Transverse colon (tissue), 4 donors: ENCODE measurements at regions not wholly inside any gene's neighbourhood (a gene's known extent, or its start where the extent isn't known, plus 50 kb on each side); places are given as distances from the start of the nearest gene placed in this dataset.

Experiments
- DNase-seq: peaks from one replicate; pipeline ENCODE4 v3.0.0-alpha.2; 2019
- H3K27ac ChIP-seq, 4 donors: fragments of 200-600 bp; sonication (generic); 2 replicates each; pipeline ENCODE4 v1.5.1; 2016 to 2018; ENCODE audit warnings: inconsistent platforms in 4 of 4
- H3K27me3 ChIP-seq: fragments of 200-600 bp; sonication (generic); 2 replicates; pipeline ENCODE4 v1.5.1; 2017; ENCODE audit warnings: inconsistent platforms
- H3K36me3 ChIP-seq, 4 donors: fragments of 200-600 bp; sonication (generic); 2 replicates each; pipeline ENCODE4 v1.5.1; 2017 to 2019; ENCODE audit warnings: inconsistent platforms in 4 of 4
- H3K4me1 ChIP-seq, 4 donors: fragments of 200-600 bp; sonication (generic); 2 replicates each; pipeline ENCODE4 v1.5.1; 2017 to 2020; ENCODE audit warnings: inconsistent platforms in 4 of 4
- H3K4me3 ChIP-seq, 4 donors: fragments of 200-600 bp; sonication (generic); 1 replicate in 1 of 4; 2 replicates in 3 of 4; pipeline versions ENCODE4 v1.5.1 to v1.6.1; 2017 to 2019; ENCODE audit warnings: inconsistent platforms in 4 of 4
- H3K9me3 ChIP-seq, 2 donors: fragments of 200-600 bp; sonication (generic); 2 replicates each; pipeline ENCODE4 v1.5.1; 2017 to 2019; ENCODE audit warnings: inconsistent platforms in 2 of 2
- CTCF ChIP-seq, 5 experiments: fragments of 200-600 bp in 3 of 5; fragments of 450-650 bp in 2 of 5; sonication (generic) in 3 of 5; IDR thresholded peaks; 1 replicate in 2 of 5; 2 replicates in 3 of 5; pipeline ENCODE4 v1.5.1; 2016 to 2017; ENCODE audit warnings: antibody characterized with exemption in 5 of 5, inconsistent platforms in 3 of 5, mild to moderate bottlenecking in 2 of 5, moderate library complexity in 1 of 5
- EP300 ChIP-seq: sonication (generic); formaldehyde crosslinking; IDR thresholded peaks from one replicate; pipeline ENCODE4 v1.6.1; 2017; ENCODE audit warnings: antibody characterized with exemption, low read depth
- POLR2A ChIP-seq: fragments of 450-650 bp; IDR thresholded peaks from one replicate; pipeline ENCODE4 v1.6.1; 2016; ENCODE audit warnings: antibody characterized with exemption, mild to moderate bottlenecking, moderate library complexity
- POLR2AphosphoS5 ChIP-seq, 3 donors: sonication (generic); formaldehyde crosslinking; IDR thresholded peaks; one replicate each; pipeline ENCODE4 v1.6.1; 2016; ENCODE audit warnings: antibody characterized with exemption in 3 of 3
- WGBS, 2 donors: methylation state at CpG; one replicate each; pipeline ENCODE4 v1.1.5; 2018; ENCODE audit warnings: low coverage in 1 of 2; 5-methylcytosine and 5-hydroxymethylcytosine counted together
- in situ Hi-C, 4 donors: fragments of 200-750 bp; cut with MboI; loops; one replicate each; pipeline versions ENCODE4 v1.15.0 to v1.15.1; 2017; ENCODE audit warnings: low sequenced_read_pairs in 3 of 4, low pct_ligation_motif_present in 1 of 4, low pct_unique_long_range_greater_than_20kb in 1 of 4
- intact Hi-C: fragments of 100-400 bp; cut with DNase I; formaldehyde crosslinking; loops from one replicate; pipeline ENCODE4 v1.15.1; 2023; ENCODE audit warnings: low total_unique reads

DNA sequence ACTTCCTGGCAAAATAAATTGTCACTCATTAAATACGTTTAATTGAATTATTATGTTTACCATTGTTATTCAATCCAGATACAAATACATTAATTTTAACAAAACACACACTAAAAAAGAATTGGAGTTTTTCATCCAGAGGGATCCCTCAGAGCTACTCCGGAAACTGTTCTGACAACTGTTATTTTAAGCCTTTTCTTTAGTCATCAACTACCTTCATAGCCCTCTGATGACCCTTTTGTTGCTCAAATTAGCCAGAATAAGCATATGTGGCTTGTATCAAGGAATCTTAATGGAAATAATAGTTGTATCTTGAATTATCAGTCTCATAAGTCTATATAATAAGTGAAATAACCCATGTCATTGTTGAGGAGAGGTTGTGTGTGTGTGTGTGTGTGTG, 405.4 kb upstream of the FAT3 start:
- TF ChIP-seq POLR2AphosphoS5 (IDR thresholded peaks at IDR 0.05) (no peak), POLR2A (no peak), EP300 (no peak), CTCF (IDR thresholded peaks at IDR 0.05) (no peak)
- in situ Hi-C loops: no loop called here
- WGBS, 2 donors: 59 to 71% methylated on average over 2 of the region's 2 CpGs
- DNase-seq: no peak
- Histone ChIP-seq H3K27ac (no peak overlapping the region), H3K9me3 (no peaks in the 10 kb centered on the region), H3K36me3 (no peaks in the 10 kb centered on the region), H3K4me1 (no peaks in the 10 kb centered on the region), H3K27me3 (no peaks in the 10 kb centered on the region), H3K4me3 (no peak overlapping the region)
- intact Hi-C loops: no loop called here

DNA sequence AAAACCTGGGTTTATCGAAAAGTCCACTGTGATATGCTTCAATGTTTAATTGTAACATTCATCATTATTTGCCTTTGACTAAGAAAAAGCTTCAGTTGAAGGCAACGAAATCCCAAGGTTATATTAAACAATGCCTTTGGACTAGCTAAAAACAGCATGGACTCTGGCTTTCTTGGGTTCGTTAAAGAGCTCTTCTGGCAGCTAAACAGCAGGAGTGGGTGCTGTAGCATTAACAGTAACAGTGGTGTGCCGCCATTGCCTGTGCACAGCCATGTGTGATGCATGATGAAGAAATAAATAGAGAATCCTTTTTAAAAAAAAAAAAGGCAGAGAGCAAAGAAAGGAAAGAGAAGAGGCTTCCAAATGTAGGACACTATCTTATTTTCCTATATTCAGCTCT, 406.6 kb upstream of the FAT3 start:
- no peak for TF ChIP-seq POLR2AphosphoS5 (IDR thresholded peaks at IDR 0.05)
- TF ChIP-seq EP300: no peak
- TF ChIP-seq CTCF (IDR thresholded peaks at IDR 0.05): no peak
- no peak for TF ChIP-seq POLR2A
- Histone ChIP-seq H3K36me3 (no peaks in the 10 kb centered on the region), H3K27me3 (no peaks in the 10 kb centered on the region), H3K4me3 (no peak overlapping the region), H3K9me3 (no peaks in the 10 kb centered on the region), H3K4me1 (no peaks in the 10 kb centered on the region), H3K27ac (no peak overlapping the region)
- no peak for DNase-seq
- in situ Hi-C loops (no loop called here), intact Hi-C loops (no loop called here)
- WGBS, 2 donors: 46 to 72% methylated on average over 3 to 4 of the region's 4 CpGs

DNA sequence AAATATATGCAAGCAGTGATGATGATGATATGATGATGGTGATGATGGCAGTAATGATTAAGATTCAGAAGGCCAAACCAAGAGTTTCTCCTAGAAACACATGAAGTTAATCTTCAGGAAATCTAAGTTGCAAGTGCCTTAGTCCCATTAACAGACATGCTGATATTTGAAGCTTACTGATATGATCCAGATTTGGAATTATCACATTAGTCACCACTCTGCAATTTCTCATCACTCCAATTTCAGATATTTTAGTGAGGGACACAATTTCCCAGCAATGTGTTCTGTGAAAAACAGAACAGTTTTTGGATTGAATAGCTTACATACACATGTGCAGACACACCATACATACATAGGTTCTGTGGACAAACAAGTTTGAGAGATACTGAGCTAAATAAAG, 411.4 kb upstream of the FAT3 start:
- no peaks in the 10 kb centered on the region for H3K9me3 ChIP-seq
- in situ Hi-C loops (no loop called here), intact Hi-C loops (no loop called here)
- DNase-seq: no peak
- no peak overlapping the region for H3K27ac ChIP-seq
- H3K27me3 ChIP-seq: no peaks in the 10 kb centered on the region
- H3K4me1 ChIP-seq: no peaks in the 10 kb centered on the region
- TF ChIP-seq EP300: no peak
- TF ChIP-seq POLR2AphosphoS5 (IDR thresholded peaks at IDR 0.05): no peak
- no peak for TF ChIP-seq CTCF (IDR thresholded peaks at IDR 0.05)
- no peak for TF ChIP-seq POLR2A
- H3K4me3 ChIP-seq: no peak overlapping the region
- H3K36me3 ChIP-seq: no peaks in the 10 kb centered on the region

DNA sequence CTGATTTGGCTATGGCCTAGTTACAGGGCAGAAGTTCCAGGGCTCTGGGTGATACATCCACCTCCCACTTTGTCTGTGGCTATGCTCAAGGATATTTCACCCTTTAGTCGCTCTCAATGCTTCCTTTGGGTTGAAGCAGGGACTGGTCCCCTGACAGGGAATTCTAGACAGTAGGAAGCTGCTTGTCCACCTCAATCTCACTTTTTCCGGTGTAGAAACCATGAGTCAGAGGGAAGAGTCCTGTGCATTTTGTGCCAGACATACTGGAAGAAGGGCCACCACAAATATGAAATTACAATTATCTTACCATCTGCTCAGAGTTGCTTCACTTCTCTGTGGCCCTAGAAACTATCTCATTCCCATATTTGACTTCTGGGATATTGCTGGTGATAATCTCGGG, 413.7 kb upstream of the FAT3 start:
- Histone ChIP-seq H3K27ac (no peak overlapping the region), H3K36me3 (no peaks in the 10 kb centered on the region), H3K4me3 (no peak overlapping the region), H3K4me1 (no peaks in the 10 kb centered on the region), H3K9me3 (no peaks in the 10 kb centered on the region), H3K27me3 (no peaks in the 10 kb centered on the region)
- in situ Hi-C loops (no loop called here), intact Hi-C loops (no loop called here)
- TF ChIP-seq POLR2AphosphoS5 (IDR thresholded peaks at IDR 0.05) (no peak), POLR2A (no peak), EP300 (no peak), CTCF (IDR thresholded peaks at IDR 0.05) (no peak)
- 77 to 100% methylated on average over 3 of the region's 3 CpGs for WGBS, 2 donors
- no peak for DNase-seq
